Adipocyte (in vitro differentiated cells): ENCODE measurements at regions not wholly inside any gene's neighbourhood (a gene's known extent, or its start where the extent isn't known, plus 50 kb on each side); places are given as distances from the start of the nearest gene placed in this dataset.

Source experiments
- DNase-seq: peaks from one replicate; pipeline ENCODE4 v3.0.0-alpha.2; 2015; ENCODE audit warnings: low read depth
- H3K27me3 ChIP-seq: replicated peaks from 2 replicates; pipeline ENCODE4 v1.7.0; 2013; ENCODE audit warnings: mild to moderate bottlenecking, low read length, moderate library complexity; ENCODE audit not compliant: control insufficient read depth, insufficient read depth
- H3K36me3 ChIP-seq: 2 replicates; pipeline ENCODE4 v1.7.0; 2013; ENCODE audit warnings: low read length, mild to moderate bottlenecking, moderate library complexity; ENCODE audit not compliant: control insufficient read depth, insufficient read depth, severe bottlenecking
- H3K4me1 ChIP-seq: 2 replicates; pipeline ENCODE4 v1.7.0; 2013; ENCODE audit warnings: mild to moderate bottlenecking, low read length, moderate library complexity; ENCODE audit not compliant: control insufficient read depth, insufficient read depth
- H3K4me3 ChIP-seq: 2 replicates; pipeline ENCODE4 v1.7.0; 2013; ENCODE audit warnings: mild to moderate bottlenecking, low read length, moderate library complexity
- H3K9ac ChIP-seq: 2 replicates; pipeline ENCODE4 v1.7.0; 2013; ENCODE audit warnings: mild to moderate bottlenecking, low read length, moderate library complexity
- H3K9me3 ChIP-seq: 2 replicates; pipeline ENCODE4 v1.7.0; 2013; ENCODE audit warnings: mild to moderate bottlenecking, low read length, moderate library complexity; ENCODE audit not compliant: control insufficient read depth

GRCh38 chr18:27695052-27695451 is 481.9 kb downstream of the CDH2 start:
- Histone ChIP-seq H3K9ac (no peak overlapping the region), H3K27me3 (no peaks in the 10 kb centered on the region), H3K9me3 (no peaks in the 10 kb centered on the region), H3K4me1 (no peaks in the 10 kb centered on the region), H3K36me3 (no peaks in the 10 kb centered on the region), H3K4me3 (no peak overlapping the region)
- DNase-seq, result no peak

- Histone ChIP-seq H3K4me1 (no peaks in the 10 kb centered on the region), H3K9me3 (peaks cover 13% of the 10 kb centered on the region), H3K9ac (no peak overlapping the region), H3K36me3 (no peaks in the 10 kb centered on the region), H3K27me3 (no peaks in the 10 kb centered on the region), H3K4me3 (no peak overlapping the region)
- no peak for DNase-seq
Observed at GRCh38 chr18:27688581-27688980, 488.3 kb downstream of the CDH2 start.

GRCh38 chr18:27687351-27687979 is 489.5 kb downstream of the CDH2 start:
- no peak overlapping the region for H3K9ac ChIP-seq
- no peaks in the 10 kb centered on the region for H3K36me3 ChIP-seq
- H3K4me3 ChIP-seq, result no peak overlapping the region
- no peak for DNase-seq
- peaks cover 6% of the 10 kb centered on the region for H3K27me3 ChIP-seq
- H3K9me3 ChIP-seq, result peaks cover 13% of the 10 kb centered on the region
- no peaks in the 10 kb centered on the region for H3K4me1 ChIP-seq

GRCh38 chr18:27685807-27686412 is 491.0 kb downstream of the CDH2 start:
- no peak overlapping the region for H3K9ac ChIP-seq
- H3K4me3 ChIP-seq, result no peak overlapping the region
- no peaks in the 10 kb centered on the region for H3K4me1 ChIP-seq
- peak; percentile 87 for DNase-seq
- H3K36me3 ChIP-seq, result no peaks in the 10 kb centered on the region
- H3K9me3 ChIP-seq, result peaks cover 13% of the 10 kb centered on the region
- H3K27me3 ChIP-seq, result peaks cover 6% of the 10 kb centered on the region

- Histone ChIP-seq H3K4me3 (no peak overlapping the region), H3K9me3 (peaks cover 13% of the 10 kb centered on the region), H3K4me1 (no peaks in the 10 kb centered on the region), H3K36me3 (no peaks in the 10 kb centered on the region), H3K27me3 (peaks cover 6% of the 10 kb centered on the region), H3K9ac (no peak overlapping the region)
- no peak for DNase-seq
Observed at GRCh38 chr18:27685091-27685490, 491.8 kb downstream of the CDH2 start.

GRCh38 chr18:27674411-27674810 is 489.3 kb upstream of the CHST9 start:
- no peaks in the 10 kb centered on the region for H3K36me3 ChIP-seq
- peak; percentile 28 for DNase-seq

GRCh38 chr18:27673861-27674260 is 488.8 kb upstream of the CHST9 start:
- DNase-seq, result no peak
- no peaks in the 10 kb centered on the region for H3K9me3 ChIP-seq
- no peaks in the 10 kb centered on the region for H3K4me1 ChIP-seq
- peaks cover 1% of the 10 kb centered on the region for H3K27me3 ChIP-seq
- no peak overlapping the region for H3K9ac ChIP-seq
- no peak overlapping the region for H3K4me3 ChIP-seq
- H3K36me3 ChIP-seq, result no peaks in the 10 kb centered on the region

More at GRCh38 chr18:27674411-27674810, 489.3 kb upstream of the CHST9 start:
- no peaks in the 10 kb centered on the region for H3K4me1 ChIP-seq
- no peaks in the 10 kb centered on the region for H3K9me3 ChIP-seq
- H3K4me3 ChIP-seq, result no peak overlapping the region
- H3K9ac ChIP-seq, result no peak overlapping the region
- H3K27me3 ChIP-seq, result peaks cover 4% of the 10 kb centered on the region

- Histone ChIP-seq H3K27me3 (no peaks in the 10 kb centered on the region), H3K9ac (no peak overlapping the region), H3K9me3 (no peaks in the 10 kb centered on the region), H3K4me1 (no peaks in the 10 kb centered on the region), H3K4me3 (no peak overlapping the region), H3K36me3 (no peaks in the 10 kb centered on the region)
- peak; percentile 19 for DNase-seq
Observed at GRCh38 chr18:27668158-27668557, 483.1 kb upstream of the CHST9 start.

GRCh38 chr18:27667064-27667463 is 482.0 kb upstream of the CHST9 start:
- Histone ChIP-seq H3K4me1 (no peaks in the 10 kb centered on the region), H3K4me3 (no peak overlapping the region), H3K9ac (no peak overlapping the region), H3K36me3 (no peaks in the 10 kb centered on the region), H3K9me3 (no peaks in the 10 kb centered on the region), H3K27me3 (no peaks in the 10 kb centered on the region)
- no peak for DNase-seq

- Histone ChIP-seq H3K27me3 (no peaks in the 10 kb centered on the region), H3K36me3 (no peaks in the 10 kb centered on the region), H3K9me3 (no peaks in the 10 kb centered on the region), H3K9ac (no peak overlapping the region), H3K4me3 (no peak overlapping the region), H3K4me1 (no peaks in the 10 kb centered on the region)
- peak; percentile 53 for DNase-seq
Observed at GRCh38 chr18:27666016-27666415, 480.9 kb upstream of the CHST9 start.

GRCh38 chr18:27665264-27665799 is 480.2 kb upstream of the CHST9 start:
- H3K36me3 ChIP-seq, result no peaks in the 10 kb centered on the region
- no peaks in the 10 kb centered on the region for H3K27me3 ChIP-seq
- H3K9ac ChIP-seq, result no peak overlapping the region
- no peaks in the 10 kb centered on the region for H3K9me3 ChIP-seq
- H3K4me1 ChIP-seq, result no peaks in the 10 kb centered on the region
- DNase-seq, result peak; percentile 51
- no peak overlapping the region for H3K4me3 ChIP-seq
